Endodermal cell (in vitro differentiated cells): ENCODE measurements at regions not wholly inside any gene's neighbourhood (a gene's known extent, or its start where the extent isn't known, plus 50 kb on each side); places are given as distances from the start of the nearest gene placed in this dataset.

Experiments used
- DNase-seq: peaks from one replicate; pipeline ENCODE4 v3.0.0-alpha.2; 2017
- H3K27ac ChIP-seq: 2 replicates; pipeline ENCODE4 v1.5.1; 2013; ENCODE audit warnings: mild to moderate bottlenecking, low read depth, low read length, moderate library complexity
- H3K27me3 ChIP-seq: 2 replicates; pipeline ENCODE4 v1.6.1; 2013; ENCODE audit warnings: mild to moderate bottlenecking, low read length, moderate library complexity; ENCODE audit not compliant: insufficient read depth, control insufficient read depth, poor library complexity, severe bottlenecking
- H3K36me3 ChIP-seq: 2 replicates; pipeline ENCODE4 v1.7.0; 2013; ENCODE audit warnings: mild to moderate bottlenecking, low read length, moderate library complexity; ENCODE audit not compliant: control insufficient read depth, insufficient read depth
- H3K4me1 ChIP-seq: one replicate; pipeline ENCODE4 v1.7.0; 2013; ENCODE audit warnings: low read length; ENCODE audit not compliant: control insufficient read depth, insufficient read depth
- H3K4me3 ChIP-seq: 2 replicates; pipeline ENCODE4 v1.5.1; 2013; ENCODE audit warnings: mild to moderate bottlenecking, low read length, moderate library complexity
- H3K9ac ChIP-seq: 2 replicates; pipeline ENCODE4 v1.6.1; 2013; ENCODE audit warnings: mild to moderate bottlenecking, low read length, moderate library complexity; ENCODE audit not compliant: poor library complexity, severe bottlenecking; ENCODE audit errors: extremely low read depth
- H3K9me3 ChIP-seq: 2 replicates; pipeline ENCODE4 v1.6.1; 2013; ENCODE audit warnings: mild to moderate bottlenecking, low read length, moderate library complexity; ENCODE audit not compliant: control insufficient read depth
- H3K27ac Mint-ChIP-seq: 2 replicates; pipeline ENCODE4 v1.8.0; 2020; ENCODE audit warnings: mixed read lengths
- H3K27me3 Mint-ChIP-seq: 2 replicates; pipeline ENCODE4 v1.8.0; 2021; ENCODE audit warnings: mild to moderate bottlenecking, mixed read lengths; ENCODE audit not compliant: insufficient read depth
- H3K36me3 Mint-ChIP-seq: 2 replicates; pipeline ENCODE4 v1.8.0; 2020; ENCODE audit warnings: low read depth, mixed read lengths
- H3K4me1 Mint-ChIP-seq: 2 replicates; pipeline ENCODE4 v1.8.0; 2020; ENCODE audit warnings: mixed read lengths
- H3K4me3 Mint-ChIP-seq: 2 replicates; pipeline ENCODE4 v1.8.0; 2020; ENCODE audit warnings: mild to moderate bottlenecking, moderate library complexity, mixed read lengths
- H3K9me3 Mint-ChIP-seq: 2 replicates; pipeline ENCODE4 v1.8.0; 2020; ENCODE audit warnings: mild to moderate bottlenecking, mixed read lengths
- CTCF ChIP-seq: fragments of 200-600 bp; sonication (generic); conservative IDR thresholded peaks from 2 replicates; pipeline ENCODE4 v1.5.0; 2021; ENCODE audit warnings: antibody characterized with exemption, mild to moderate bottlenecking
- WGBS, 2 experiments: methylation state at CpG; one replicate each; pipeline versions ENCODE4 v1.1.5 to v1.1.7; 2013; ENCODE audit warnings: missing lambda C conversion rate in 2 of 2, mixed read lengths in 1 of 2; ENCODE audit not compliant: insufficient coverage in 1 of 2, insufficient read length in 1 of 2; 5-methylcytosine and 5-hydroxymethylcytosine counted together

GRCh38 chr13:102461302-102461701 is 59.5 kb upstream of the FGF14 start:
- Histone ChIP-seq H3K4me1 (no peaks in the 10 kb centered on the region), H3K4me3 (no peak overlapping the region), H3K27ac (no peak overlapping the region), H3K36me3 (no peaks in the 10 kb centered on the region), H3K27me3 (no peaks in the 10 kb centered on the region), H3K9me3 (no peaks in the 10 kb centered on the region), H3K9ac (no peak overlapping the region)
- no peak for DNase-seq
- Mint-ChIP-seq H3K9me3 (no peaks in the 10 kb centered on the region), H3K4me1 (no peaks in the 10 kb centered on the region), H3K4me3 (no peak overlapping the region), H3K36me3 (no peaks in the 10 kb centered on the region), H3K27ac (no peak overlapping the region), H3K27me3 (no peaks in the 10 kb centered on the region)
- no peak for TF ChIP-seq CTCF
- WGBS, 2 experiments = 50% methylated on average over 1 of the region's 1 CpG; no CpG with 5 or more reads in 1 of the 2 experiments

- H3K9ac ChIP-seq = no peak overlapping the region
- Mint-ChIP-seq H3K36me3 (no peaks in the 10 kb centered on the region), H3K4me1 (no peaks in the 10 kb centered on the region), H3K4me3 (no peak overlapping the region), H3K9me3 (no peaks in the 10 kb centered on the region), H3K27me3 (no peaks in the 10 kb centered on the region), H3K27ac (no peak overlapping the region)
- H3K27ac ChIP-seq = no peak overlapping the region
- no peak overlapping the region for H3K4me3 ChIP-seq
- no peak for TF ChIP-seq CTCF
- H3K4me1 ChIP-seq = no peaks in the 10 kb centered on the region
- no peak for DNase-seq
- WGBS, 2 experiments = 88 to 92% methylated on average over 3 to 7 of the region's 7 CpGs
- no peaks in the 10 kb centered on the region for H3K27me3 ChIP-seq
- H3K9me3 ChIP-seq = no peaks in the 10 kb centered on the region
- H3K36me3 ChIP-seq = no peaks in the 10 kb centered on the region
These were observed 59.0 kb upstream of the FGF14 start for GRCh38 chr13:102460806-102461205.

GRCh38 chr13:102452836-102453235 is 51.0 kb upstream of the FGF14 start:
- no peak overlapping the region for H3K4me3 Mint-ChIP-seq
- Histone ChIP-seq H3K36me3 (no peaks in the 10 kb centered on the region), H3K4me3 (no peak overlapping the region), H3K4me1 (no peaks in the 10 kb centered on the region), H3K27ac (no peak overlapping the region), H3K9ac (no peak overlapping the region), H3K27me3 (no peaks in the 10 kb centered on the region), H3K9me3 (no peaks in the 10 kb centered on the region)
- H3K27me3 Mint-ChIP-seq = no peaks in the 10 kb centered on the region
- 78 to 98% methylated on average over 1 to 2 of the region's 2 CpGs for WGBS, 2 experiments
- TF ChIP-seq CTCF = no peak
- no peaks in the 10 kb centered on the region for H3K4me1 Mint-ChIP-seq
- no peak for DNase-seq
- no peak overlapping the region for H3K27ac Mint-ChIP-seq
- no peaks in the 10 kb centered on the region for H3K36me3 Mint-ChIP-seq
- no peaks in the 10 kb centered on the region for H3K9me3 Mint-ChIP-seq
